GM12878 (cell line): ENCODE measurements at regions not wholly inside any gene's neighbourhood (a gene's known extent, or its start where the extent isn't known, plus 50 kb on each side); places are given as distances from the start of the nearest gene placed in this dataset.

Source experiments
- ASH2L ChIP-seq: fragments of 300-600, 200-600 bp; sonication (generic); IDR thresholded peaks from 2 replicates; pipeline ENCODE4 v1.6.1; 2017; ENCODE audit warnings: low read depth, mild to moderate bottlenecking, borderline replicate concordance
- ATF2 ChIP-seq: IDR thresholded peaks from 2 replicates; pipeline ENCODE4 v1.6.1; 2012; ENCODE audit warnings: low read length, inconsistent platforms
- ATF7 ChIP-seq: fragments of 450-650 bp; IDR thresholded peaks from 2 replicates; pipeline ENCODE4 v1.6.1; 2016; ENCODE audit warnings: low read depth, mild to moderate bottlenecking
- BMI1 ChIP-seq: fragments of 450-650 bp; IDR thresholded peaks from 2 replicates; pipeline ENCODE4 v1.6.1; 2016; ENCODE audit warnings: mild to moderate bottlenecking, moderate library complexity, borderline replicate concordance
- CBFB ChIP-seq: IDR thresholded peaks from 2 replicates; pipeline ENCODE4 v1.6.1; 2016; ENCODE audit warnings: antibody characterized with exemption, low read depth
- CBX3 ChIP-seq: fragments of 200-600 bp; sonication (generic); IDR thresholded peaks from 2 replicates; pipeline ENCODE4 v1.6.1; 2016; ENCODE audit warnings: low read depth, borderline replicate concordance
- CEBPB ChIP-seq, 2 experiments: fragments of 150-350 bp in 1 of 2; IDR thresholded peaks; 2 replicates each; pipeline ENCODE4 v1.6.1; 2012 to 2014; ENCODE audit warnings: low read depth in 2 of 2, low read length in 2 of 2, borderline replicate concordance in 1 of 2, inconsistent platforms in 1 of 2
- CHD4 ChIP-seq: fragments of 200-600 bp; sonication (generic); IDR thresholded peaks from 2 replicates; pipeline ENCODE4 v1.6.1; 2016; ENCODE audit warnings: mild to moderate bottlenecking
- CREB1 ChIP-seq: IDR thresholded peaks from 2 replicates; pipeline ENCODE4 v1.6.1; 2012; ENCODE audit warnings: low read depth, mild to moderate bottlenecking, inconsistent platforms
- EP300 ChIP-seq, 2 experiments: fragments of 150-350 bp in 1 of 2; IDR thresholded peaks; 2 replicates each; pipeline ENCODE4 v1.6.1; 2011 to 2012; ENCODE audit warnings: low read depth in 2 of 2, low read length in 2 of 2, borderline replicate concordance in 1 of 2, improper control_type of control experiment in 1 of 2, inconsistent platforms in 1 of 2; ENCODE audit not compliant: control insufficient read depth in 1 of 2
- EZH2 ChIP-seq: IDR thresholded peaks from 2 replicates; pipeline ENCODE4 v1.6.1; 2012; ENCODE audit warnings: low read depth, mild to moderate bottlenecking, control low read depth, inconsistent platforms, low read length, borderline replicate concordance; ENCODE audit not compliant: control insufficient read depth
- FOS ChIP-seq: IDR thresholded peaks from 3 replicates; pipeline ENCODE4 v1.6.1; 2011; ENCODE audit warnings: borderline replicate concordance; ENCODE audit not compliant: insufficient read length; ENCODE audit errors: extremely low read depth
- FOXM1 ChIP-seq: IDR thresholded peaks from 2 replicates; pipeline ENCODE4 v1.6.1; 2012; ENCODE audit warnings: low read depth, mild to moderate bottlenecking, inconsistent platforms, low read length, moderate library complexity
- IKZF2 ChIP-seq, 2 experiments: fragments of 450-650 bp; IDR thresholded peaks; 2 replicates each; pipeline ENCODE4 v1.6.1; 2017; ENCODE audit warnings: mild to moderate bottlenecking in 2 of 2, moderate library complexity in 2 of 2
- KDM1A ChIP-seq: fragments of 200-600 bp; sonication (generic); IDR thresholded peaks from 2 replicates; pipeline ENCODE4 v1.6.1; 2016; ENCODE audit warnings: borderline replicate concordance
- MEF2A ChIP-seq: IDR thresholded peaks from 2 replicates; pipeline ENCODE4 v1.6.1; 2011; ENCODE audit warnings: low read depth, mild to moderate bottlenecking, low read length, moderate library complexity; ENCODE audit not compliant: insufficient read depth
- MLLT1 ChIP-seq: fragments of 450-650 bp; IDR thresholded peaks from 2 replicates; pipeline ENCODE4 v1.6.1; 2016; ENCODE audit warnings: mild to moderate bottlenecking
- PAX8 ChIP-seq: fragments of 450-650 bp; IDR thresholded peaks from 2 replicates; pipeline ENCODE4 v1.6.1; 2017; ENCODE audit warnings: mild to moderate bottlenecking, moderate library complexity
- RAD51 ChIP-seq: fragments of 450-650 bp; IDR thresholded peaks from 2 replicates; pipeline ENCODE4 v1.6.1; 2016; ENCODE audit warnings: moderate library complexity, mild to moderate bottlenecking, inconsistent platforms
- RB1 ChIP-seq: fragments of 450-650 bp; formaldehyde crosslinking; IDR thresholded peaks from 2 replicates; pipeline ENCODE4 v1.6.1; 2017; ENCODE audit warnings: mild to moderate bottlenecking, borderline replicate concordance
- SMAD5 ChIP-seq: IDR thresholded peaks from 2 replicates; pipeline ENCODE4 v1.6.1; 2016; ENCODE audit warnings: antibody characterized with exemption, low read depth
- SMC3 ChIP-seq: IDR thresholded peaks from 2 replicates; pipeline ENCODE4 v1.6.1; 2011; ENCODE audit warnings: low read length, improper control_type of control experiment, borderline replicate concordance
- SREBF2 ChIP-seq: IDR thresholded peaks from 2 replicates; pipeline ENCODE4 v1.6.1; 2012; ENCODE audit warnings: mild to moderate bottlenecking, low read length
- TAF1 ChIP-seq: IDR thresholded peaks from 2 replicates; pipeline ENCODE4 v1.6.1; 2011; ENCODE audit warnings: mild to moderate bottlenecking, low read depth, low read length, borderline replicate concordance
- TARDBP ChIP-seq: IDR thresholded peaks from 2 replicates; pipeline ENCODE4 v1.6.1; 2016; ENCODE audit warnings: borderline replicate concordance
- ZNF207 ChIP-seq: fragments of 450-650 bp; IDR thresholded peaks from 2 replicates; pipeline ENCODE4 v1.6.1; 2014; ENCODE audit warnings: antibody characterized with exemption, mild to moderate bottlenecking, borderline replicate concordance
- ZSCAN29 ChIP-seq: fragments of 450-650 bp; IDR thresholded peaks from 2 replicates; pipeline ENCODE4 v1.6.1; 2017; ENCODE audit warnings: mild to moderate bottlenecking, moderate library complexity

- TF ChIP-seq FOS (no peak), ASH2L (no peak), ZNF207 (no peak), TAF1 (no peak), SMC3 (no peak), CEBPB (IDR thresholded peaks at IDR 0.05; ENCODE audit: borderline replicate concordance in 1 of 2, low read depth in 2 of 2, low read length in 2 of 2) (no peak), CBX3 (no peak), EP300 (IDR thresholded peaks at IDR 0.05; ENCODE audit: borderline replicate concordance in 1 of 2, control insufficient read depth in 1 of 2, low read depth in 2 of 2, low read length in 2 of 2) (peak; percentile 59 to 83; a peak in 3 of 4 replicates), KDM1A (no peak), TARDBP (no peak), RB1 (no peak), CREB1 (no peak), MLLT1 (peak; percentile 45; the same call in 1 of the 2 replicates), MEF2A (no peak), SMAD5 (no peak), PAX8 (no peak), BMI1 (0 out of 2 replicates have a peak, but pooled peaks have one; percentile 28), FOXM1 (no peak), SREBF2 (no peak), CBFB (no peak), RAD51 (no peak), ATF2 (no peak), ZSCAN29 (no peak), ATF7 (peak; percentile 48), CHD4 (no peak), EZH2 (no peak), IKZF2 (IDR thresholded peaks at IDR 0.05) (peak in 1 of 2 experiments; percentile 61; a peak in 2 of 4 replicates)
Measured at GRCh38 chr14:38079268-38079667, 128.4 kb upstream of the SSTR1 start (continued).
